H1 (cell line): ENCODE measurements at regions not wholly inside any gene's neighbourhood (a gene's known extent, or its start where the extent isn't known, plus 50 kb on each side); places are given as distances from the start of the nearest gene placed in this dataset.

Source experiments
- CTCF ChIA-PET: fragments of 300-600 bp; sonication (Branson Sonifier 250); formaldehyde crosslinking; loops from one replicate; lab custom pipeline; 2021; ENCODE audit not compliant: partially characterized antibody; lab: Charles Lee
- POLR2A ChIA-PET: fragments of 300-600 bp; sonication (Branson Sonifier 250); formaldehyde crosslinking; loops from one replicate; lab custom pipeline; 2021; ENCODE audit warnings: inconsistent platforms; ENCODE audit not compliant: partially characterized antibody; lab: Charles Lee
- DNase-seq, 2 experiments: peaks; one replicate each; pipeline versions ENCODE4 v3.0.0 to v3.0.0-alpha.2; 2010 to 2022; ENCODE audit warnings: low spot score in 2 of 2, low read depth in 1 of 2, mixed read lengths in 1 of 2
- FAIRE-seq: peaks from 2 replicates; lab custom pipeline; 2011; peaks lifted over from hg19 to GRCh38; lab: Jason Lieb, UNC
- H2AFZ ChIP-seq: 2 replicates; pipeline ENCODE4 v1.8.1; 2012; ENCODE audit warnings: low read length, inconsistent platforms
- H2AK5ac ChIP-seq: 2 replicates; pipeline ENCODE4 v1.6.1; 2013; ENCODE audit warnings: low read depth, low read length
- H2BK120ac ChIP-seq: replicated peaks from 2 replicates; pipeline ENCODE3; 2013; ENCODE audit warnings: low read depth, low read length, inconsistent platforms
- H2BK12ac ChIP-seq: 2 replicates; pipeline ENCODE4 v1.6.1; 2013; ENCODE audit warnings: low read depth, low read length
- H2BK15ac ChIP-seq: 2 replicates; pipeline ENCODE4 v1.6.1; 2013; ENCODE audit warnings: low read length
- H2BK20ac ChIP-seq: 2 replicates; pipeline ENCODE4 v1.6.1; 2013; ENCODE audit warnings: low read length
- H2BK5ac ChIP-seq: 2 replicates; pipeline ENCODE4 v1.6.1; 2013; ENCODE audit warnings: low read depth, low read length
- H3K14ac ChIP-seq: 2 replicates; pipeline ENCODE4 v1.6.1; 2013; ENCODE audit warnings: inconsistent platforms; ENCODE audit not compliant: insufficient read length
- H3K18ac ChIP-seq: 2 replicates; pipeline ENCODE4 v1.6.1; 2013; ENCODE audit warnings: low read length; ENCODE audit errors: extremely low read depth
- H3K23ac ChIP-seq: 2 replicates; pipeline ENCODE4 v1.6.1; 2013; ENCODE audit warnings: inconsistent platforms; ENCODE audit not compliant: insufficient read length
- H3K23me2 ChIP-seq: 2 replicates; pipeline ENCODE4 v1.6.1; 2013; ENCODE audit warnings: low read depth, low read length
- H3K27ac ChIP-seq: 2 replicates; pipeline ENCODE4 v1.6.1; 2011; ENCODE audit warnings: low read depth, low read length, inconsistent platforms
- H3K27me3 ChIP-seq, 4 experiments: replicated peaks in 1 of 4; 1 replicate in 1 of 4; 2 replicates in 3 of 4; pipeline versions ENCODE4 v1.6.1 to v1.8.1; 2011 to 2013; ENCODE audit warnings: low read length in 3 of 4, mild to moderate bottlenecking in 3 of 4, inconsistent platforms in 2 of 4, mixed read lengths in 2 of 4, moderate library complexity in 1 of 4; ENCODE audit not compliant: control insufficient read depth in 3 of 4, insufficient read depth in 3 of 4; ENCODE audit errors: extremely low read depth in 1 of 4
- H3K36me3 ChIP-seq, 4 experiments: 2 replicates each; pipeline versions ENCODE4 v1.6.1 to v1.8.1; 2011 to 2013; ENCODE audit warnings: mild to moderate bottlenecking in 4 of 4, low read length in 3 of 4, moderate library complexity in 2 of 4, control low read depth in 1 of 4, inconsistent platforms in 1 of 4; ENCODE audit not compliant: insufficient read depth in 4 of 4, control insufficient read depth in 2 of 4
- H3K4ac ChIP-seq: replicated peaks from 2 replicates; pipeline ENCODE3; 2013; ENCODE audit warnings: low read length, low read depth, mixed read lengths, inconsistent platforms; ENCODE audit not compliant: insufficient read length
- H3K4me1 ChIP-seq, 4 experiments: replicated peaks in 1 of 4; 1 replicate in 1 of 4; 2 replicates in 3 of 4; pipeline versions ENCODE4 v1.6.1 to v1.8.1; 2011 to 2013; ENCODE audit warnings: low read length in 3 of 4, inconsistent platforms in 2 of 4, mixed read lengths in 1 of 4; ENCODE audit not compliant: insufficient read depth in 4 of 4, control insufficient read depth in 3 of 4
- H3K4me2 ChIP-seq, 2 experiments: 2 replicates each; pipeline versions ENCODE4 v1.6.1 to v1.8.1; 2011 to 2013; ENCODE audit warnings: low read depth in 2 of 2, low read length in 2 of 2, control low read depth in 1 of 2, inconsistent platforms in 1 of 2, mild to moderate bottlenecking in 1 of 2; ENCODE audit not compliant: insufficient read depth in 1 of 2
- H3K4me3 ChIP-seq, 4 experiments: fragments of 200-600, 300-600 bp in 1 of 4; sonication (generic), shearing (Covaris generic), sonication (Bioruptor Twin) in 1 of 4; 2 replicates each; pipeline versions ENCODE4 v1.5.1 to v1.8.1; 2011 to 2016; ENCODE audit warnings: low read length in 4 of 4, low read depth in 3 of 4, control low read depth in 2 of 4, inconsistent platforms in 2 of 4, mild to moderate bottlenecking in 2 of 4, mixed read lengths in 1 of 4, moderate library complexity in 1 of 4; ENCODE audit not compliant: insufficient read depth in 2 of 4; ENCODE audit errors: extremely low read depth in 1 of 4
- H3K56ac ChIP-seq: replicated peaks from 2 replicates; pipeline ENCODE3; 2013; ENCODE audit warnings: low read depth, mild to moderate bottlenecking, mixed read lengths, low read length, inconsistent platforms; ENCODE audit not compliant: insufficient read length
- H3K79me1 ChIP-seq: 2 replicates; pipeline ENCODE4 v1.6.1; 2013; ENCODE audit warnings: low read depth, low read length, control low read depth
- H3K79me2 ChIP-seq, 2 experiments: 2 replicates each; pipeline versions ENCODE4 v1.6.1 to v1.8.1; 2012 to 2013; ENCODE audit warnings: low read length in 2 of 2, mild to moderate bottlenecking in 2 of 2, inconsistent platforms in 1 of 2; ENCODE audit not compliant: insufficient read depth in 2 of 2, control insufficient read depth in 1 of 2
- H3K9ac ChIP-seq, 4 experiments: replicated peaks in 1 of 4; 1 replicate in 1 of 4; 2 replicates in 3 of 4; pipeline versions ENCODE4 v1.6.1 to v1.8.1; 2011 to 2013; ENCODE audit warnings: low read depth in 3 of 4, low read length in 3 of 4, control low read depth in 2 of 4, mild to moderate bottlenecking in 2 of 4, moderate library complexity in 2 of 4, inconsistent platforms in 1 of 4; ENCODE audit errors: extremely low read depth in 1 of 4
- H3K9me3 ChIP-seq, 2 experiments: 2 replicates each; pipeline versions ENCODE4 v1.6.1 to v1.8.1; 2012 to 2013; ENCODE audit warnings: mild to moderate bottlenecking in 2 of 2, moderate library complexity in 2 of 2, control low read depth in 1 of 2, inconsistent platforms in 1 of 2, low read depth in 1 of 2, low read length in 1 of 2, mixed read lengths in 1 of 2; ENCODE audit not compliant: insufficient read depth in 2 of 2
- H4K20me1 ChIP-seq, 2 experiments: replicated peaks in 1 of 2; 2 replicates each; pipeline versions ENCODE3 to v1.8.1; 2011 to 2013; ENCODE audit warnings: inconsistent platforms in 2 of 2, low read length in 2 of 2, mild to moderate bottlenecking in 1 of 2; ENCODE audit not compliant: insufficient read depth in 2 of 2, control insufficient read depth in 1 of 2
- H4K5ac ChIP-seq: 2 replicates; pipeline ENCODE4 v1.6.1; 2013; ENCODE audit warnings: low read length, low read depth, mixed read lengths, inconsistent platforms; ENCODE audit not compliant: insufficient read length
- H4K8ac ChIP-seq: 2 replicates; pipeline ENCODE4 v1.8.0; 2013; ENCODE audit warnings: mild to moderate bottlenecking, moderate library complexity, low read length, inconsistent platforms; ENCODE audit not compliant: insufficient read depth; ENCODE audit errors: extremely low read depth
- H4K91ac ChIP-seq: replicated peaks from 2 replicates; pipeline ENCODE3; 2013; ENCODE audit warnings: low read length, mixed read lengths, inconsistent platforms; ENCODE audit not compliant: insufficient read length
- CHD2 ChIP-seq: IDR thresholded peaks from 2 replicates; pipeline ENCODE4 v1.6.1; 2012; ENCODE audit warnings: low read length, improper control_type of control experiment
- GABPA ChIP-seq: IDR thresholded peaks from 2 replicates; pipeline ENCODE4 v1.6.1; 2011; ENCODE audit warnings: mild to moderate bottlenecking, low read length, moderate library complexity, borderline replicate concordance; ENCODE audit not compliant: insufficient read depth
- POU5F1 ChIP-seq: IDR thresholded peaks from 2 replicates; pipeline ENCODE4 v1.6.1; 2011; ENCODE audit warnings: low read depth, mild to moderate bottlenecking, low read length, moderate library complexity
- SP4 ChIP-seq: IDR thresholded peaks from 2 replicates; pipeline ENCODE4 v1.6.1; 2012; ENCODE audit warnings: low read length, inconsistent platforms
- TAF1 ChIP-seq: IDR thresholded peaks from 2 replicates; pipeline ENCODE4 v1.6.1; 2011; ENCODE audit warnings: mild to moderate bottlenecking, low read depth, low read length
- TBP ChIP-seq: IDR thresholded peaks from 2 replicates; pipeline ENCODE4 v1.6.1; 2011; ENCODE audit warnings: low read depth, low read length, improper control_type of control experiment
- TEAD4 ChIP-seq: IDR thresholded peaks from 2 replicates; pipeline ENCODE4 v1.6.1; 2012; ENCODE audit warnings: low read depth, low read length, inconsistent platforms, mixed read lengths
- USF2 ChIP-seq: IDR thresholded peaks from 2 replicates; pipeline ENCODE4 v1.6.1; 2011; ENCODE audit warnings: low read length, improper control_type of control experiment
- WGBS, 2 experiments: shearing (Covaris generic) in 1 of 2; methylation state at CpG; one replicate each; pipeline versions ENCODE4 v1.1.6 to v1.1.7; 2013 to 2015; ENCODE audit warnings: low lambda C conversion rate in 2 of 2, mixed read lengths in 2 of 2, inconsistent platforms in 1 of 2, low coverage in 1 of 2, missing lambda C conversion rate in 1 of 2; ENCODE audit not compliant: insufficient replicate concordance in 2 of 2, insufficient coverage in 1 of 2, insufficient read length in 1 of 2; ENCODE audit errors: extremely low coverage in 1 of 2, missing lambda C conversion rate in 1 of 2; 5-methylcytosine and 5-hydroxymethylcytosine counted together

- Histone ChIP-seq H3K4me1 (peaks cover 0 to 2% (median 0%) of the 10 kb centered on the region in 4 experiments; a peak in 1 of 7 replicates), H4K20me1 (no peaks in the 10 kb centered on the region), H3K23me2 (no peaks in the 10 kb centered on the region), H4K5ac (no peak overlapping the region), H3K9ac (no peak overlapping the region), H2BK5ac (no peak overlapping the region; the same call in 1 of the 2 replicates), H3K27me3 (no peaks in the 10 kb centered on the region), H2AK5ac (no peak overlapping the region), H3K14ac (no peak overlapping the region), H2BK20ac (no peak overlapping the region), H2AFZ (no peak overlapping the region), H3K4me3 (no peak overlapping the region), H4K8ac (no peak overlapping the region), H3K79me2 (no peaks in the 10 kb centered on the region), H3K18ac (no peak overlapping the region), H3K4me2 (no peak overlapping the region), H3K9me3 (peaks cover 4 to 5% of the 10 kb centered on the region in 2 experiments; a peak in 2 of 4 replicates), H3K56ac (no peak overlapping the region), H3K27ac (0 out of 2 replicates have a peak overlapping the region, but pooled peaks have one; percentile 11), H3K4ac (no peak overlapping the region), H2BK120ac (no peak overlapping the region), H2BK15ac (no peak overlapping the region), H2BK12ac (no peak overlapping the region), H3K36me3 (no peaks in the 10 kb centered on the region), H3K23ac (no peak overlapping the region), H4K91ac (no peak overlapping the region), H3K79me1 (no peaks in the 10 kb centered on the region)
- TF ChIP-seq CHD2 = no peak
- no peak for TF ChIP-seq POU5F1
- TF ChIP-seq TBP = no peak
- TF ChIP-seq USF2 = no peak
- TF ChIP-seq SP4 = no peak
- TF ChIP-seq TEAD4 = no peak
- no peak for TF ChIP-seq TAF1
- no peak for TF ChIP-seq GABPA
- no peak for FAIRE-seq
- CTCF ChIA-PET = interaction anchor here (1.5 kb wide), 1 partner anchor 21 kb away, joined by 5 read pairs; no protein-coding TSS in a partner anchor
- WGBS, 2 experiments = 72% methylated on average over 2 of the region's 2 CpGs; no CpG with 5 or more reads in 1 of the 2 experiments
- POLR2A ChIA-PET = no interaction called here
- no peak for DNase-seq
Observed at GRCh38 chr4:125911058-125911457, 596.3 kb downstream of the FAT4 start.
